HG03045 (cell line): ENCODE measurements at regions not wholly inside any gene's neighbourhood (a gene's known extent, or its start where the extent isn't known, plus 50 kb on each side); places are given as distances from the start of the nearest gene placed in this dataset.

ENCODE experiments used
- ATAC-seq: cut with Tn5 transposase; IDR thresholded peaks from one replicate; pipeline ENCODE4 v1.9.1; 2021; ENCODE audit warnings: mild to moderate bottlenecking, moderate library complexity; ENCODE audit not compliant: unreplicated experiment

- no peak for ATAC-seq
Measured at GRCh38 chr4:66095065-66095464, 424.8 kb upstream of the EPHA5 start.

GRCh38 chr4:66094070-66094469 lies 423.8 kb upstream of the EPHA5 start:
- ATAC-seq = no peak

- no peak for ATAC-seq
Measured at GRCh38 chr4:66091786-66092185, 421.5 kb upstream of the EPHA5 start.

GRCh38 chr4:66073961-66074360 lies 403.7 kb upstream of the EPHA5 start:
- no peak for ATAC-seq

- no peak for ATAC-seq
Measured at GRCh38 chr4:66071911-66072310, 401.6 kb upstream of the EPHA5 start.

GRCh38 chr4:66062921-66063320 lies 392.6 kb upstream of the EPHA5 start:
- no peak for ATAC-seq

- ATAC-seq = no peak
Measured at GRCh38 chr4:66062044-66062443, 391.8 kb upstream of the EPHA5 start.

GRCh38 chr4:66059556-66059955 lies 389.3 kb upstream of the EPHA5 start:
- no peak for ATAC-seq

- no peak for ATAC-seq
Measured at GRCh38 chr4:66059136-66059535, 388.8 kb upstream of the EPHA5 start.

- ATAC-seq = no peak
Measured at GRCh38 chr4:66055999-66056398, 385.7 kb upstream of the EPHA5 start.

GRCh38 chr4:66052426-66052825 lies 382.1 kb upstream of the EPHA5 start:
- ATAC-seq = no peak

GRCh38 chr4:66048861-66049260 lies 378.6 kb upstream of the EPHA5 start:
- no peak for ATAC-seq

GRCh38 chr4:66045913-66046312 lies 375.6 kb upstream of the EPHA5 start:
- ATAC-seq = no peak

GRCh38 chr4:66035701-66036100 lies 365.4 kb upstream of the EPHA5 start:
- no peak for ATAC-seq

GRCh38 chr4:66034671-66035070 lies 364.4 kb upstream of the EPHA5 start:
- no peak for ATAC-seq

- no peak for ATAC-seq
Measured at GRCh38 chr4:66034262-66034661, 364.0 kb upstream of the EPHA5 start.

GRCh38 chr4:66032571-66032970 lies 362.3 kb upstream of the EPHA5 start:
- ATAC-seq = no peak

GRCh38 chr4:66028668-66029067 lies 358.4 kb upstream of the EPHA5 start:
- ATAC-seq = no peak

- ATAC-seq = no peak
Measured at GRCh38 chr4:66023061-66023460, 352.8 kb upstream of the EPHA5 start.

- ATAC-seq = no peak
Measured at GRCh38 chr4:66017671-66018070, 347.4 kb upstream of the EPHA5 start.

GRCh38 chr4:66016240-66016639 lies 346.0 kb upstream of the EPHA5 start:
- no peak for ATAC-seq

GRCh38 chr4:66014146-66014765 lies 344.0 kb upstream of the EPHA5 start:
- no peak for ATAC-seq

GRCh38 chr4:66000510-66001117 lies 330.3 kb upstream of the EPHA5 start:
- no peak for ATAC-seq
